ENCODE measurements at regions not wholly inside any gene's neighbourhood (a gene's known extent, or its start where the extent isn't known, plus 50 kb on each side); places are given as distances from the start of the nearest gene placed in this dataset.

DNA sequence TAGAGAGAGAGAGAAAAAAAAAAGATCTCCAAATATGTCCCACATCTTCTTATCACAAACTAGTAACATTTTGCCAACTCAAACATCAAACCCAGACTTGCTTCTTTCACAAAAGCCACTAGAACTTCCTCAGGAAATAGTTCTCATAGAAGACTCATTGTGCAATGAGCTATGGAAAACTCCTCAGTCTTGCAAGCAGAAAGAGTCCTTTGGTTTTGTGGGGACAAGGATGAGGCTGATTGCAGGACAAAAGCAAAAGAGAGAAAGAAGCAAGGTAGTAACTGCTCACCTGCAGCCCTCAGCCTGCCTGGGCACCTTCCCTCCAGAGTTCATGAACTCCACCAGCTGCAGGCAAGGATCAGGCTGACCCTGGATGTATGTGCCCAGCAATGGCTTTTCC is 399.0 kb downstream of the IRX1 start:
- H3K36me3 ChIP-seq, result no peaks in the 10 kb centered on the region
- no peaks in the 10 kb centered on the region for H3K9me3 ChIP-seq
- no peaks in the 10 kb centered on the region for H3K4me1 ChIP-seq (ENCODE audit: insufficient read depth)
- no peak for TF ChIP-seq POLR2A (IDR thresholded peaks at IDR 0.05)
- TF ChIP-seq CTCF (IDR thresholded peaks at IDR 0.05), result no peak
- no peak for TF ChIP-seq EP300 (IDR thresholded peaks at IDR 0.05)
- DNase-seq, result no peak
- H3K27me3 ChIP-seq, result no peaks in the 10 kb centered on the region
- H3K4me3 ChIP-seq, result no peak overlapping the region
- H3K27ac ChIP-seq, result no peak overlapping the region
- intact Hi-C loops (cut with DNase I), result no loop called here

GRCh38 chr5:3995954-3996619 is 400.5 kb downstream of the IRX1 start:
- no peak overlapping the region for H3K4me3 ChIP-seq
- DNase-seq, result no peak
- 10 to 18% (median 10%) methylated on average over 8 of the region's 8 CpGs for WGBS, 3 donors

GRCh38 chr5:3996707-3997336 is 401.2 kb downstream of the IRX1 start:
- Histone ChIP-seq H3K27me3 (no peaks in the 10 kb centered on the region), H3K4me3 (no peak overlapping the region), H3K9me3 (no peaks in the 10 kb centered on the region), H3K36me3 (no peaks in the 10 kb centered on the region), H3K27ac (no peak overlapping the region), H3K4me1 (ENCODE audit: insufficient read depth) (no peaks in the 10 kb centered on the region)
- DNase-seq, result no peak
- 13 to 21% (median 18%) methylated on average over 11 of the region's 11 CpGs for WGBS, 3 donors
- no peak for TF ChIP-seq EP300 (IDR thresholded peaks at IDR 0.05)
- no peak for TF ChIP-seq POLR2A (IDR thresholded peaks at IDR 0.05)
- no peak for TF ChIP-seq CTCF (IDR thresholded peaks at IDR 0.05)
- intact Hi-C loops (cut with DNase I), result no loop called here

More at GRCh38 chr5:3995954-3996619, 400.5 kb downstream of the IRX1 start:
- Histone ChIP-seq H3K27me3 (no peaks in the 10 kb centered on the region), H3K27ac (no peak overlapping the region), H3K9me3 (no peaks in the 10 kb centered on the region), H3K4me1 (ENCODE audit: insufficient read depth) (no peaks in the 10 kb centered on the region), H3K36me3 (no peaks in the 10 kb centered on the region)
- TF ChIP-seq CTCF (IDR thresholded peaks at IDR 0.05) (no peak), EP300 (IDR thresholded peaks at IDR 0.05) (no peak), POLR2A (IDR thresholded peaks at IDR 0.05) (no peak)
- intact Hi-C loops (cut with DNase I), result no loop called here

DNA sequence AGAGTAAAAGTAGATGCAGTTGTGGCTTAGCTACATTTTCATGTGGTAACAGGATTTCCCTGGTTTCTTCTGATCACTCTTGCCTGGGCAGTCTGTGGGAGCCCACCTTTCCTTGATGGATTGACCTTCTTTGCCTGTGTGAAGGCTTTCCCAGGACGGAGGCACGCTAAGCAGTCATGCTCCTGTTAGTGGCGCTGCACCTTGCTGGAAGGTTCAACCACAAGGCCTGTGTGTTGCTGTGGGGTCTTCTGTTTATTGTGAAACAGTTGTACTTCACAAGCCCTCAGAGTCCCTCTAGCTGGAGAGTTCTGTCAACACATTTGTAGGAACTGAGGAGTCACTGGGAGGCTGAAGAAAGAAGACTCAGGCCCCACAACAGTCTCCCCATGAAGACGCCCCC is 402.0 kb downstream of the IRX1 start:
- WGBS, 3 donors, result 83 to 92% (median 89%) methylated on average over 4 of the region's 4 CpGs
- Histone ChIP-seq H3K27me3 (no peaks in the 10 kb centered on the region), H3K4me1 (ENCODE audit: insufficient read depth) (no peaks in the 10 kb centered on the region), H3K36me3 (no peaks in the 10 kb centered on the region), H3K4me3 (no peak overlapping the region), H3K9me3 (no peaks in the 10 kb centered on the region), H3K27ac (no peak overlapping the region)
- intact Hi-C loops (cut with DNase I), result no loop called here
- DNase-seq, result no peak
- TF ChIP-seq CTCF (IDR thresholded peaks at IDR 0.05) (no peak), POLR2A (IDR thresholded peaks at IDR 0.05) (no peak), EP300 (IDR thresholded peaks at IDR 0.05) (no peak)

All from ovary (tissue), 7 donors.